ENCODE measurements at regions not wholly inside any gene's neighbourhood (a gene's known extent, or its start where the extent isn't known, plus 50 kb on each side); places are given as distances from the start of the nearest gene placed in this dataset.

DNA sequence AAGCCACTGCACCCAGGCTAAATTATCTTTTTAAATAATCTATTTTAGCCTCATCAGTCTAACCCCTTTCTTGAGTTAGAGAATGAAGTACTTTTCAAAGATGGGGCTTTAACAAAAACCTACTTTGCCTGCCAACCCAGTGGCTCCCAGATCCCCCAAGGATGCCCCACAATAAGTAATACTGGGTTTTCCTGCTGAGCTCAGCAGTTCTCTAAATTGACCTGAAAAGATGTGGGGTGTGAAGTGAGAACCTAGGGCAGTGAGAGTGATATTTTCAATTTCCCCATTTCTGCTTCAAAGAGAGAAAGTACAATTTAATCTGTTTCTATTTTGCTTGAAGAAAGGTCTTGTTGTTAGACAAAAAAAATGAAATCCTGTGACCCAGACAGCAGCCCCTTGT lies 318.5 kb upstream of the UMPS start:
- in situ Hi-C loops (cut with MboI; ENCODE audit: low pct_unique_long_range_greater_than_20kb, low sequenced_read_pairs, unreplicated experiment): no loop called here
- TF ChIP-seq, protein P1, sequence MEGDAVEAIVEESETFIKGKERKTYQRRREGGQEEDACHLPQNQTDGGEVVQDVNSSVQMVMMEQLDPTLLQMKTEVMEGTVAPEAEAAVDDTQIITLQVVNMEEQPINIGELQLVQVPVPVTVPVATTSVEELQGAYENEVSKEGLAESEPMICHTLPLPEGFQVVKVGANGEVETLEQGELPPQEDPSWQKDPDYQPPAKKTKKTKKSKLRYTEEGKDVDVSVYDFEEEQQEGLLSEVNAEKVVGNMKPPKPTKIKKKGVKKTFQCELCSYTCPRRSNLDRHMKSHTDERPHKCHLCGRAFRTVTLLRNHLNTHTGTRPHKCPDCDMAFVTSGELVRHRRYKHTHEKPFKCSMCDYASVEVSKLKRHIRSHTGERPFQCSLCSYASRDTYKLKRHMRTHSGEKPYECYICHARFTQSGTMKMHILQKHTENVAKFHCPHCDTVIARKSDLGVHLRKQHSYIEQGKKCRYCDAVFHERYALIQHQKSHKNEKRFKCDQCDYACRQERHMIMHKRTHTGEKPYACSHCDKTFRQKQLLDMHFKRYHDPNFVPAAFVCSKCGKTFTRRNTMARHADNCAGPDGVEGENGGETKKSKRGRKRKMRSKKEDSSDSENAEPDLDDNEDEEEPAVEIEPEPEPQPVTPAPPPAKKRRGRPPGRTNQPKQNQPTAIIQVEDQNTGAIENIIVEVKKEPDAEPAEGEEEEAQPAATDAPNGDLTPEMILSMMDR (IDR thresholded peaks at IDR 0.05; ENCODE audit: extremely low read depth, insufficient read depth, missing control alignments): no peak
- no peak for DNase-seq (ENCODE audit: low spot score)

DNA sequence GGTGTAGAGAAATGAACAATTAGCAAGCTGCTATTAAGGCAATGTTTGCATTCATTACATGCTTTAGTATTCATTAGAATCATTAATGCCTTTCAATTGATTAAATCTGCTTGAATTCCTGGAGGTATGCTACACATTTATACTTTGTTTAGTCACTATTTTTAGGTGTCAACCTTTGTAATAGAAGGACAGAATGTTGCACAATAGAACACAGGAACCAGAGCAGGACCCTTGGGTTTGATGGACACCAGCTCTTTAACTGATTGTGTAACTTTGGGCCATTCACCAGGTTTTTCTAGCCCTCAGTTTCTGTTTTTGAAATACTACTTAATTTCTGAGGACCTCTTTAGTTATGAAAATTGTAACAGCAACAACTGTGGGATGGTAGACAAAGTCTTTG lies 317.6 kb upstream of the UMPS start:
- no peak for DNase-seq (ENCODE audit: low spot score)
- in situ Hi-C loops (cut with MboI; ENCODE audit: low pct_unique_long_range_greater_than_20kb, low sequenced_read_pairs, unreplicated experiment): no loop called here
- TF ChIP-seq, protein P1 (IDR thresholded peaks at IDR 0.05; ENCODE audit: extremely low read depth, insufficient read depth, missing control alignments): no peak

DNA sequence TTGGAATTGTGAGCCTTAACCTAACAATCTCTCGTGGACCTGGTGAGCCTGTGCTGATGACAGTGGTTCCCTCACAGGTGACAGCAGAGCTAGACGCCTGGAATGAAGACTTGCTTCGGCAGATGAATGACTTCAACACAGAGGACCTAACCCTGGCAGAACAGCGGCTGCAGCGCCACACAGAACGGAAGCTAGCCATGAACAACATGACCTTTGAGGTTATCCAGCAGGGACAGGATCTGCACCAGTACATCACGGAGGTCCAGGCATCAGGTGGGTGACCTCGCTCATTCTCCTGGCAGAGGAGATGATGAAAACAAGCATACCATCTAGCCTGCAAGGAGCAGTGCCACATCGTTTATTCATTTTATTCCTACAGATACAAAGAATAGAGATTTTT lies 316.9 kb upstream of the UMPS start:
- DNase-seq (ENCODE audit: low spot score): no peak
- TF ChIP-seq, protein P1 (IDR thresholded peaks at IDR 0.05; ENCODE audit: extremely low read depth, insufficient read depth, missing control alignments): no peak
- in situ Hi-C loops (cut with MboI; ENCODE audit: low pct_unique_long_range_greater_than_20kb, low sequenced_read_pairs, unreplicated experiment): no loop called here

DNA sequence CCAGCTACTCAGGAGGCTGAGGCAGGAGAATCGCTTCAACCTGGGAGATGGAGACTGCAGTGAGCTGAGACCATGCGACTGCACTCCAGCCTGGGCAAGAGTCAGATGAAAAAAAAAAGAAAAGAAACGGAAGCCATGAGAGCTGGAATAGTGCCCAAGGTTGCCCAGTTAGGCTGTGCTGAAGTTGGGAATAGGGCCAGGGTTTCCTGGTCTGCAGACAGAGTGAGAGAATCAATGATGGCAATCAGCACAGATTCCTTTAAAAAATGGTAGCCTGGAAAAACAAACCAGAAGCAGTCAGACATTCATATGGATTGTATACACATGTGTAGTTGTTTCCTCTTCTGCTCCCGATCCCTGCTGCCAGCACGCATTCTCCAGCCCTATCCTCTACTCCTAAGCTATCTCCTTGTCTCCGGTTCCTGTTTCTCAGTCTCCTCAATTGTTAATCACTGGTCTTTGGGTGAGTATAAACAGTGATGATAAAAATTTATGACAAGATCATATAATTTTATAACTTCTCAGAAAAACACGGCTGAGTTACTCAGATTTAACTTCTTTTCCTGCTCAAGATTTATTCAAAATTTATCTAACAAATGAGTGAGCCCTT lies 316.2 kb upstream of the UMPS start:
- TF ChIP-seq, protein P1 (IDR thresholded peaks at IDR 0.05; ENCODE audit: extremely low read depth, insufficient read depth, missing control alignments): no peak
- no peak for DNase-seq (ENCODE audit: low spot score)
- in situ Hi-C loops (cut with MboI; ENCODE audit: low pct_unique_long_range_greater_than_20kb, low sequenced_read_pairs, unreplicated experiment): no loop called here

DNA sequence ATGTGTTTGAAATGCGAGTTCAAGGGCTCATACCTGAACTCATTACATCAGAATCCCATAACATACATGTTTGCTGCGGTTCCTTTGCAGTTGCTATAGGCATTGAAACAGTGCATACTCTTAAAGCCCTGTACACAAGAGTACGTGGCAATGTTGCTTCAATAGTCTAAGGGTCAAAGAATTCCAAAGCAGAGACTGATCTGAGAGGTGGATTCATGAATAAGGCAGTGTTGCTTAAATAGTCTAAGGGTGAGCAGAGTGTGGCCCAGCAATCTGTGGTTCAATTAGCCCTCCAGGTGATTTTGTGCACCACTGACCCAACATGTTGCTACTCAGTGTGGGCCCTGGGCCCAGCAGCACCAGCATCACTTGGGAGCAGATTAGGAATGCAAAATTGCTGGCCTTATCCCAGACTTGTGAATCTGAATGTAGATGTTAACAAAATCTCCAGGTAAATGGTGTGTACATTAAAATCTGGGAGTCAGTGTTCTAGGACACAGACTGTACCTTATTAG lies 314.7 kb upstream of the UMPS start:
- DNase-seq (ENCODE audit: low spot score): no peak
- TF ChIP-seq, protein P1 (IDR thresholded peaks at IDR 0.05; ENCODE audit: extremely low read depth, insufficient read depth, missing control alignments): no peak
- in situ Hi-C loops (cut with MboI; ENCODE audit: low pct_unique_long_range_greater_than_20kb, low sequenced_read_pairs, unreplicated experiment): no loop called here

DNA sequence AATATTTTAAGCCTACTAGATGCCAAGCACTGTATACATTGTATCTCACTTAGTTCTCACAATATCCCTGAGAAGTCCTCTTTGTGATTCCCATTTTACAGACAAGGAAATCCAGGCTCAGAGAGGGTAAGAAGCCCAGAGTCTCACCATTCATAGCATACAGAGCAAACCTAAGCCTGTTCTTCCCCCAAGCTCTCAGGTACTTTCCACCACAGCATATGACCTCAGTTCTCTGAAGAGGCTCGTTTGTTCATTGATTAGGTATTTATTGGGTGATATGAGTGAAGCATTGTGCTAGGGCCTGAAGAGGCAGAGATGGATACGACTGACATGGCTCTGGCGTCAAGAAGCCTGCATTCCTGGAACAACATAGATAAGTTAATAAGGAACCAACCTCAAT lies 310.9 kb upstream of the UMPS start:
- in situ Hi-C loops (cut with MboI; ENCODE audit: low pct_unique_long_range_greater_than_20kb, low sequenced_read_pairs, unreplicated experiment): no loop called here
- DNase-seq (ENCODE audit: low spot score): peak; percentile 10
- TF ChIP-seq, protein P1 (IDR thresholded peaks at IDR 0.05; ENCODE audit: extremely low read depth, insufficient read depth, missing control alignments): no peak
